HUES64 (cell line): ENCODE measurements at regions not wholly inside any gene's neighbourhood (a gene's known extent, or its start where the extent isn't known, plus 50 kb on each side); places are given as distances from the start of the nearest gene placed in this dataset.

Experiments
- H3K27ac ChIP-seq: 2 replicates; pipeline ENCODE4 v1.7.0; 2013; ENCODE audit warnings: low read depth, low read length, inconsistent platforms
- H3K27me3 ChIP-seq: 2 replicates; pipeline ENCODE4 v1.6.1; 2013; ENCODE audit warnings: mild to moderate bottlenecking, low read length; ENCODE audit not compliant: insufficient read depth
- H3K36me3 ChIP-seq: 2 replicates; pipeline ENCODE4 v1.6.1; 2013; ENCODE audit warnings: mild to moderate bottlenecking, low read length; ENCODE audit not compliant: insufficient read depth
- H3K4me1 ChIP-seq: 2 replicates; pipeline ENCODE4 v1.6.1; 2013; ENCODE audit warnings: mild to moderate bottlenecking, low read length, moderate library complexity; ENCODE audit not compliant: insufficient read depth
- H3K4me3 ChIP-seq: 2 replicates; pipeline ENCODE4 v1.5.1; 2013; ENCODE audit warnings: mild to moderate bottlenecking, low read length, moderate library complexity
- H3K9ac ChIP-seq: 2 replicates; pipeline ENCODE4 v1.6.1; 2013; ENCODE audit warnings: mild to moderate bottlenecking, low read depth, low read length
- H3K9me3 ChIP-seq: 2 replicates; pipeline ENCODE4 v1.6.1; 2013; ENCODE audit warnings: low read depth, low read length; ENCODE audit not compliant: insufficient read depth
- WGBS: fragments of 150-250, 120-280 bp; methylation state at CpG from one replicate; pipeline ENCODE4 v1.1.7; 2013; ENCODE audit warnings: missing lambda C conversion rate; 5-methylcytosine and 5-hydroxymethylcytosine counted together

DNA sequence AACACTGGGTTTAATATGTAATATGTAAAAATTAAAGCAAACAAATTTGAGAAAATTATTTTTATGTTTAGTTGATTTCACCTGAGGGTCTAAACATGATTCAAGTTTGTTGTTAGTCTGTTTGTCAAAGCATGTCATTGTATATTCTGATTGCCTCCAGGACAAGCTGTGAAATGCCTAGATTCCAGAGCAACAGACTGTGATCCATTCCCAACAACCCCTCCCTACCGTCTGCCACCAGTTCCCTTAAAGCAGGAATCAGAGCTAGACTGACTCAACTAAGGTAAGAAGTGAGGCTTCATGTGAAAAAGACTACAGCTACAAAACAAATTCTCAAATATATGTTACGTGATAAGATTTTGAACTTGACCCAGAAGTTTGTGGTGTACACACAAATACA, 304.2 kb downstream of the RAB38 start:
- Histone ChIP-seq H3K9ac (no peak overlapping the region), H3K36me3 (no peaks in the 10 kb centered on the region), H3K27ac (no peak overlapping the region), H3K4me1 (no peaks in the 10 kb centered on the region), H3K9me3 (no peaks in the 10 kb centered on the region), H3K27me3 (no peaks in the 10 kb centered on the region), H3K4me3 (no peak overlapping the region)
- 56% methylated on average over 1 of the region's 2 CpGs for WGBS

DNA sequence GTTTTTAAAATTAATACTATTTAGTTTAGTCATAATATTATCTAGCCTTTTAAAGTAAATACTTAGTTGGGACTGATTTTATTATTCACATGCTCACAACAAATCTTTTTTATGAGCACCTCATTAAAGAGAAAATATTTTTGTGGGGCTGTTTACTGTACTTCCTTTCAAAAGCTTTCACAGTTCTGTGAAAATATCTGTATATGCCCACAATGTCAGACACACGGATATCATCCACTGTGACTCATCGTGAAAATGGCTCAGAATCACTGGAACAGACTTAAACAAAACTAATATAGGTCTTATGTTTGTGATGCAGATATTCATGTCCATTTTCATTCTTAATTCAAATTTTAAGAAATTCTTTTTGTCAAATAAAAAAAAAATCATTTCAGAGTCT, 305.2 kb downstream of the RAB38 start:
- H3K9ac ChIP-seq = no peak overlapping the region
- no peaks in the 10 kb centered on the region for H3K36me3 ChIP-seq
- H3K4me1 ChIP-seq = no peaks in the 10 kb centered on the region
- H3K4me3 ChIP-seq = no peak overlapping the region
- 100% methylated on average over 2 of the region's 2 CpGs for WGBS
- no peaks in the 10 kb centered on the region for H3K27me3 ChIP-seq
- no peaks in the 10 kb centered on the region for H3K9me3 ChIP-seq
- H3K27ac ChIP-seq = no peak overlapping the region

DNA sequence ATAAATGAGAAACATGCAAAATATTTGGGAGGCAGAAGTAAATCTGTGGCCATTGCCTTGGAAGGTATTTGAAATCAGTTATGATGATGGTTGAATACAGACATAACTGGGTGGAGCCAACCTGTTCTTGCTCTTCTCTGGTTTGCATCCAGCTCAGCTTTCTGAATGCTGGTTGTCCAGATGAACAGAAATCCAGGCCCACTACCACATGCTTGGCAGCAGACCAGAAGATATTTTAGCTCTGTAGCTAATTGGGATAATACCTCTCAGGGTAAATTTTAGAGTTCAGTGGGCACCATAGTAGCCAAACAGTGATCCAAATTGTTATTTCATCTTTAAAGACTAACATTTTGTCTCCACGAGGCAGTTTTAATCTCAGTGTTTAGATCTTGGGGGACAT, 308.3 kb downstream of the RAB38 start:
- Histone ChIP-seq H3K9ac (no peak overlapping the region), H3K4me1 (no peaks in the 10 kb centered on the region), H3K9me3 (no peaks in the 10 kb centered on the region), H3K36me3 (no peaks in the 10 kb centered on the region), H3K4me3 (no peak overlapping the region), H3K27me3 (no peaks in the 10 kb centered on the region), H3K27ac (no peak overlapping the region)
- 100% methylated on average over 1 of the region's 1 CpG for WGBS

DNA sequence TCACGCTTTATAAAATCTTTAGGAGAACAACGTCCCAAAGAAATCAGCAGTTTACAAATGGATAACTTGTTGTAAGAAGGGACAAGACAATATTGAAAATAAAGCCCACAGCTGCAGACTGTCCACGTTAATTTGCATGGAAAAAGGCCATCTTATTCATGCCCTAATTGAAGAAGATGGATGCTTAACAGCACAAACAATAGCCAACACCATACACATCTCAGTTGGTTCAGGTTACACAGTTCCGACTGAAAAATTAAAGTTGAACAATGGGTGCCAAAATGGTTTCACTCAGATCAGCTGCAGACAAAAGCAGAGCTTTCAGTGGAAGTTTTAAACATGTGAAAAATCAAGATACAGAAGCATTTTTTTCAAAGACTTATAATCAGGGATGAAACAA, 314.2 kb downstream of the RAB38 start:
- Histone ChIP-seq H3K4me3 (no peak overlapping the region), H3K27ac (no peak overlapping the region), H3K9me3 (no peaks in the 10 kb centered on the region), H3K4me1 (peaks cover 9% of the 10 kb centered on the region), H3K9ac (no peak overlapping the region), H3K36me3 (no peaks in the 10 kb centered on the region), H3K27me3 (no peaks in the 10 kb centered on the region)
- WGBS = 86% methylated on average over 4 of the region's 4 CpGs

DNA sequence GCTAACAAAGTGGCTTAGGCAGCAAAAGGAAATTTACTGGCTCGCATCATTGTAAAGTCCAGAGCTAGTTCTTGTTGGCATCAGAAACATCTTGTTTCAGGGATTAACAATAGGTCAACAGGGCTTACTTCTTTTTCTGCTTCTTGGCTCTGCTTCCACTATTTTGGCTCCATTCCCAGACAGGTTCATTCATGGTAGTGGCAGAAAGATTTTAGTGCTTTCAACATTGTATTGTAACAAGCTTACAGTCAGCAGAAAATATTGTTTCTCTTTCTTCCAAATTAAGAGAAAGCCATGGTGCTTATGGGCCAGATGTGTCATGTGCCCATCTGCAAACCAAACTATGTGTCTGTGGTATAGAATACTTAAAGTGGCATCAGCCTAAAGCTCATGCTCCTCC, 315.6 kb downstream of the RAB38 start:
- H3K9me3 ChIP-seq = no peaks in the 10 kb centered on the region
- no peak overlapping the region for H3K9ac ChIP-seq
- no peaks in the 10 kb centered on the region for H3K27me3 ChIP-seq
- WGBS = 94% methylated on average over 1 of the region's 1 CpG
- H3K36me3 ChIP-seq = no peaks in the 10 kb centered on the region
- H3K27ac ChIP-seq = no peak overlapping the region
- H3K4me3 ChIP-seq = no peak overlapping the region
- H3K4me1 ChIP-seq = peaks cover 9% of the 10 kb centered on the region

DNA sequence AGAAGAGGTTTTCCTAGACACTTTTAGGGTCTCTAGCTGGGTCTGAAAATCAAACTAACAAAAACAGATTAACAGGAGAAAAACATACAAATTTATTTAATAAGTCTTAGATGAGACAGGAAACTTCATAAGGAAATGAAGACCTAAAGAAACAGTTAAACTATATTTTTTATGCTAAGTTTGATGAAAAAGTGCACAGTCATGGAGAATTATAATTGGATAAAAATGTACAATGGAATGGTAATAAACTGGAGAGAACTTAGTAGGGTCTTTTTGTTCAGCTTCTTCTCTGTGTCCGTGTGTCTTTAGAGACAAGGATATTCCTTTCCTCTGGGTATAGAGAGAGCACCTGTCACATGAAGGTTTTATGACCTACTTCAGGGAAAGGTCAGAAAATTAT, 323.4 kb downstream of the RAB38 start:
- H3K36me3 ChIP-seq = no peaks in the 10 kb centered on the region
- no peak overlapping the region for H3K4me3 ChIP-seq
- H3K27me3 ChIP-seq = no peaks in the 10 kb centered on the region
- no peaks in the 10 kb centered on the region for H3K9me3 ChIP-seq
- H3K4me1 ChIP-seq = no peaks in the 10 kb centered on the region
- H3K9ac ChIP-seq = no peak overlapping the region
- H3K27ac ChIP-seq = no peak overlapping the region
- WGBS = 94% methylated on average over 1 of the region's 1 CpG

DNA sequence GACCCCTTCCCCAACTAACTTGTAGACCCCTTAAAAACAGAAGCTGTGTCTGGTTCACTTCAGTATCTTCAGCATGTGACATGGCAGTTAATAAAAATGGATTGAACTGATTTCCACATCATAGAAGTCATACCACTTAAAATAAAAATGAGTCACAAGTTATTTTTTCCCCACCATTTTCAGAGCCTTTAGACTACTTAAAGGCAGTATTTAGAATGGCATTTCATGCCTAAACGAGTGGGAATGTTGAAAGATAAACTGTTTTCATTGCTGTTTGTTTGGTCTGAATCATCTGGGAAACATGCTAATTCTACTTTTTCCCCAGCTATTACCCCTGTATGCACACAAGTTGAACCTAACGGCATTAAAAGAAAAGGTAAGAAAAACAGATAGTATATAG, 324.0 kb downstream of the RAB38 start:
- H3K27me3 ChIP-seq = no peaks in the 10 kb centered on the region
- no peak overlapping the region for H3K27ac ChIP-seq
- WGBS = 86% methylated on average over 2 of the region's 2 CpGs
- no peaks in the 10 kb centered on the region for H3K9me3 ChIP-seq
- H3K4me1 ChIP-seq = no peaks in the 10 kb centered on the region
- H3K9ac ChIP-seq = no peak overlapping the region
- H3K36me3 ChIP-seq = no peaks in the 10 kb centered on the region
- H3K4me3 ChIP-seq = no peak overlapping the region

DNA sequence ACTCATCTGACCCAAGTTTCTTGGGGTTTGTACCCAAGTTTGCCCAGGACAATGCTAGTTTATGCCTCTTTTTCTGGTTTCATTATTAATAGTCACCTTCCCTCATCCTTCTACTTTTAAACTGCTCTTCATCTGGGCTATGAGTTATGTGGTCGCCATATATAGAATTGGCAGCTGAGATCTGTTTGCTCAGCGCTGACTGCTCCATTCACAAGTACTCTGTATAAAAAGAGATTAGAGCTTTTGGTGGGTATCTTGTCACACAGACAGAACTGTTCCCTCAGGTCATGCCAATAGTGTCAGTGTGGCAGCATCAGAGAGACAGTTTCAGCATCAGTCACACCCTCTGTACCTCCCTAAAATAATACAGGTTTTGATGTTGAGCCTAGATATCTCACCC, 326.0 kb downstream of the RAB38 start:
- no peak overlapping the region for H3K4me3 ChIP-seq
- H3K27me3 ChIP-seq = no peaks in the 10 kb centered on the region
- 95% methylated on average over 2 of the region's 2 CpGs for WGBS
- H3K36me3 ChIP-seq = no peaks in the 10 kb centered on the region
- H3K4me1 ChIP-seq = no peaks in the 10 kb centered on the region
- no peak overlapping the region for H3K27ac ChIP-seq
- H3K9me3 ChIP-seq = no peaks in the 10 kb centered on the region
- H3K9ac ChIP-seq = no peak overlapping the region

DNA sequence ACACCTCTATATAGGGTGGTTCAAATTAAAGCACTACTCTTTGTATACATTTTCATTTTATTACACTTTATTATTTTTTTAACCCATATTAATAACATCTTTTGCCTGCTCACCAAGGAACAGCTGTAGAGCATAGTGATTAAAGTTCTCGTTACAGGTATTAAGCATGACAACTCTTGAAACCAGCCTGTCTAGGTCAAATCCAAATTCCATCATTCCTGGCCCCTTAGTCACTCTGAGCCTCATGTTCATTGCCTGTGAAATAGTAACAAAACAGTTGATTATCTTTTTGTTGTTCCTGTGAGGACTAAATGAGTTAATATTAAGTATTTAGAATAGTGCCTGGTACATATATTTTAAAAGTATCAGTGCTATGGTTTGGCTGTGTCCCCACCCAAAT, 334.5 kb downstream of the RAB38 start:
- Histone ChIP-seq H3K36me3 (no peaks in the 10 kb centered on the region), H3K9ac (no peak overlapping the region), H3K27me3 (no peaks in the 10 kb centered on the region), H3K4me1 (no peaks in the 10 kb centered on the region; the same call in 1 of the 2 replicates), H3K4me3 (no peak overlapping the region), H3K9me3 (no peaks in the 10 kb centered on the region), H3K27ac (no peak overlapping the region)
- WGBS = 100% methylated on average over 1 of the region's 1 CpG

DNA sequence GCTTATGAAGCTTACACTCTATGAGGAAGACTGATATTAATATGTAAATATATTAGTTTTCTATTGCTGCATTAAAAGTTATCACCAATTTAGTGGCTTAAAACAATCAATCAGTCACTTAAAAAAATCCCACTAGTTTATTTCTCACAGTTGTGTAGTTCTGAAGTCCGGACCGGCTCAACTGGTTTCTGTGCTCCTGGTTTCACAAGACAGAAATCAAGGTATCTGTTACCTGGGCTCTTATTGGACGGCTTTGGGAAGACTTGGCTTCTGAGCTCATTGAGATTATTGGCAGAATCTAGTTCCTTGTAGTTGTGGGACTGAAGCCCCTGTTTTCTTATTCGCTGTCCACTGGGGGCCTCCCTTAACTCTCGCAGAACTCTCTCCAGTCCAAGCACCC, 343.0 kb downstream of the RAB38 start:
- Histone ChIP-seq H3K9ac (no peak overlapping the region), H3K27ac (no peak overlapping the region), H3K4me1 (no peaks in the 10 kb centered on the region), H3K4me3 (no peak overlapping the region), H3K27me3 (no peaks in the 10 kb centered on the region), H3K9me3 (no peaks in the 10 kb centered on the region), H3K36me3 (no peaks in the 10 kb centered on the region)
- WGBS = 96% methylated on average over 5 of the region's 5 CpGs

DNA sequence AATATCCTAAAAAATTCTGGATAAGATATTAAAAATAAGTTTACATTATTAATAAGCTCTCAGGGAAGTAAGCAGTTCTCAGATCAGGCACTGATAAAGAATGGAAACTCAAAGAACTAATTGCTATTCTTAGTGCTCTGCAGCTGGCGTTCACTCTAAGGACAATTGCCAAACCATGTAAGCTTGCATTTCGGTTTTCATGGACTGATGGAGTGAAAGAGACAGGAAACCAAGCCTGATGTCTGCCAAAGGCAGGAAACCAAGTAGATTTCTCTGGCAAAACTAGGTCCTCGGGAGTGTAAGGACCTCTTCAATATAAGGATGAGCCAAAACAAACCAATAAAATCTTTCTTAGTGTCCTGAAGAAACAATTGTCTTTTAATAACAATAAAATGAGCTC, 355.2 kb downstream of the RAB38 start:
- H3K27me3 ChIP-seq = no peaks in the 10 kb centered on the region
- H3K9me3 ChIP-seq = no peaks in the 10 kb centered on the region
- 92% methylated on average over 3 of the region's 3 CpGs for whole genome bisulfite sequencing
- no peak overlapping the region for H3K27ac ChIP-seq
- H3K4me1 ChIP-seq = no peaks in the 10 kb centered on the region
- H3K9ac ChIP-seq = no peak overlapping the region
- H3K4me3 ChIP-seq = no peak overlapping the region
- H3K36me3 ChIP-seq = no peaks in the 10 kb centered on the region

DNA sequence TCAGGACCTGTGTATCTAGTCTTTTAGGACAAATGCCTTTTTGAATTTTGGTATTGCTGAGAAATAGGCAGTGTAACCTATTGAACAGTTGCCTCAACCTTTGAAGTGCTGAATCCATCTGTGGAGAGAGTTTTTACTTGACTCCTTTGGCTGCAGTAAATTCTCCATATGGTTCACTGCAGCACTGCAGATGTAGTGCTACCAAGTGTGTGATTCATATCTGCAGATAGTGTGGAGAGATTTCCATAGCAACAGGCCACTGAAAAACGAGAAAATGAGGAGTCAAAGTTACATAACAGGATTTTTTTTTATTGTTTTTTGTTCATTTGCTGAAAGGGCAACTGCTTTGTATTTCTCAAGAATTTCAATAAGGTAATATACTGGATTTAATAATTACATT, 356.1 kb downstream of the RAB38 start:
- Histone ChIP-seq H3K9ac (no peak overlapping the region), H3K36me3 (no peaks in the 10 kb centered on the region), H3K27ac (no peak overlapping the region), H3K4me3 (no peak overlapping the region), H3K9me3 (no peaks in the 10 kb centered on the region), H3K27me3 (no peaks in the 10 kb centered on the region), H3K4me1 (no peaks in the 10 kb centered on the region)
- WGBS = 81% methylated on average over 1 of the region's 1 CpG
